ENCODE measurements at regions not wholly inside any gene's neighbourhood (a gene's known extent, or its start where the extent isn't known, plus 50 kb on each side); places are given as distances from the start of the nearest gene placed in this dataset.
A peak's percentile ranks its signal among the peaks of the same experiment; 100 is the strongest.

GRCh38 chr6:126091466-126091865 lies 105.1 kb downstream of the TRMT11 start:
- TF ChIP-seq, protein P1, sequence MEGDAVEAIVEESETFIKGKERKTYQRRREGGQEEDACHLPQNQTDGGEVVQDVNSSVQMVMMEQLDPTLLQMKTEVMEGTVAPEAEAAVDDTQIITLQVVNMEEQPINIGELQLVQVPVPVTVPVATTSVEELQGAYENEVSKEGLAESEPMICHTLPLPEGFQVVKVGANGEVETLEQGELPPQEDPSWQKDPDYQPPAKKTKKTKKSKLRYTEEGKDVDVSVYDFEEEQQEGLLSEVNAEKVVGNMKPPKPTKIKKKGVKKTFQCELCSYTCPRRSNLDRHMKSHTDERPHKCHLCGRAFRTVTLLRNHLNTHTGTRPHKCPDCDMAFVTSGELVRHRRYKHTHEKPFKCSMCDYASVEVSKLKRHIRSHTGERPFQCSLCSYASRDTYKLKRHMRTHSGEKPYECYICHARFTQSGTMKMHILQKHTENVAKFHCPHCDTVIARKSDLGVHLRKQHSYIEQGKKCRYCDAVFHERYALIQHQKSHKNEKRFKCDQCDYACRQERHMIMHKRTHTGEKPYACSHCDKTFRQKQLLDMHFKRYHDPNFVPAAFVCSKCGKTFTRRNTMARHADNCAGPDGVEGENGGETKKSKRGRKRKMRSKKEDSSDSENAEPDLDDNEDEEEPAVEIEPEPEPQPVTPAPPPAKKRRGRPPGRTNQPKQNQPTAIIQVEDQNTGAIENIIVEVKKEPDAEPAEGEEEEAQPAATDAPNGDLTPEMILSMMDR (IDR thresholded peaks at IDR 0.05; ENCODE audit: control insufficient read depth, extremely low read depth, insufficient read depth), result no peak
- DNase-seq (ENCODE audit: low read depth), result no peak
- H3K4me3 ChIP-seq (ENCODE audit: low read depth, low read length), result no peak overlapping the region

DNA sequence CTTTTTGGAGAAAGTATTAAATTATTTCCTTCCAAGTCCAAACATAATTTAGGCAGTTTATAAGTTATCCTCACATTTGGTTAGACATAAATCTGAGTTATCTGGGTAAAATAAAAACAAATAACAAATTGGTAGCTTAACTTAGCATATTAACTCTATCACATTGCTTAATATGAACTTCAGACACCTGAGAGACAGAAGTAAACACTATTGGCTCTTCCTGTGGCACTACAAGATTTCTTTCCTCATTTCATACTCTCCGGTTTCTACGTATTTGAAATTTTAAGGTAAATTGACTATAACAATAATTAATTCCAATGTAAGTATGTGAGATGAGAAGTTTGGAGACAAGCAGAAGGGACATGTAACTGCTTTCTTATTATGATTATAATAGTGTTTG lies 106.8 kb downstream of the TRMT11 start:
- H3K4me3 ChIP-seq (ENCODE audit: low read depth, low read length), result no peak overlapping the region
- TF ChIP-seq, protein P1 (IDR thresholded peaks at IDR 0.05; ENCODE audit: control insufficient read depth, extremely low read depth, insufficient read depth), result no peak
- no peak for DNase-seq (ENCODE audit: low read depth)

DNA sequence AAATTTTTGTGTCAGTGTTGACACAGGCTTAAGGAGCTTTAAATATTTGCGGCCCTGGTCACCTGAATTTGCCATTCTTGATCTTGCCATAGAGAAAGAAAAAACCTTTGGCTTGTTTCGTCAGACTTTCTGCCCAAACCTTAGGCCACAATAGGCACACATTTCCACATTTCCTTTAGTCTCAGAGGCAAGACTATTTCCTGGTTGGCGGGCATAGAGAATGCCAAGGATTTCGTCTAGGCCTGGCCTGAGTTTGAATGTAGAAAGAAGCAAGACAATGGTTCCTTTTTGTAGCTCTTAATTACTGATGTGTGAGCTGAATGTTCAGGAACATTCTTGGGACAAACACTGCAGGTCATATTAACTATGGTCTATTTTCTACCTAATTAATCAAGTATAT lies 108.1 kb downstream of the TRMT11 start:
- no peak overlapping the region for H3K4me3 ChIP-seq (ENCODE audit: low read depth, low read length)
- DNase-seq (ENCODE audit: low read depth), result no peak
- TF ChIP-seq, protein P1 (IDR thresholded peaks at IDR 0.05; ENCODE audit: control insufficient read depth, extremely low read depth, insufficient read depth), result no peak

DNA sequence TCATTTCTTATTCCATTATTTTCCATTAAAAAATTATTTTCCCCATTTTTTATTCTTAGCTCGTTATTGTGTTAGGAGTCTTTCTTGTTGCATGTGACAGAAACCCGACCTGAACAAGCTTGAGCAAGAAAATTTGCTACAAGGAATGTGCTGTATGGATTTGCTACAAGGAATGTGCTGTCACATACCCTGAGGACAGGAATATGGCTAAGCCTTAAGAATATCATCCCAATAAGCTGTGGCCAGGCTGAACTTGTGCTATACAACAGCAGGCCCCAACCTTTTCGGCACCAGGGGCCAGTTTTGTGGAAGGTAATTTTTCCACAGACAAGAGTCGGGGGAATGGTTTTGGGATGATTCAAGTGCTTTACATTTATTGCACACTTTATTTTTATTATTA lies 114.0 kb downstream of the TRMT11 start:
- TF ChIP-seq, protein P1 (IDR thresholded peaks at IDR 0.05; ENCODE audit: control insufficient read depth, extremely low read depth, insufficient read depth), result no peak
- DNase-seq (ENCODE audit: low read depth), result no peak
- no peak overlapping the region for H3K4me3 ChIP-seq (ENCODE audit: low read depth, low read length)

DNA sequence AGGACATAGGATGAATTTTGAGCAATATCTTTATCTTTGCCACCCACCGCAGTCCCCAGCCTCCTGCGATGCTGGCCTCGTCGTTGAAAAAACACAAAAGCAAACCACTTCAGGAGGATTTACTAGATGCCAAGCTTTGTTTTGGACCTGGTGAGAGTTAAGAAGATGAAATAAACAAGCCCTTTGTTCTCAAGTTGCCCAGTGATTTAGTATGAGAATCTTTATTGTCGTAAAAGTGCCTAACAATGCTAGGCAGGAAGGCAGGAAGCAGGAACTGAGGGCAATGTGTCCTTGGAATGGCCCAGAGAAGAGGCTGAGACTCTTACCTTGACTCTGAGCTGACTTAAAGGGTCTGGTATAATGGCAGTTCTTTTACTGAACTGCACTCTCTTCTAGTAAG lies 116.0 kb downstream of the TRMT11 start:
- TF ChIP-seq, protein P1 (IDR thresholded peaks at IDR 0.05; ENCODE audit: control insufficient read depth, extremely low read depth, insufficient read depth), result no peak
- H3K4me3 ChIP-seq (ENCODE audit: low read depth, low read length), result no peak overlapping the region
- DNase-seq (ENCODE audit: low read depth), result no peak

DNA sequence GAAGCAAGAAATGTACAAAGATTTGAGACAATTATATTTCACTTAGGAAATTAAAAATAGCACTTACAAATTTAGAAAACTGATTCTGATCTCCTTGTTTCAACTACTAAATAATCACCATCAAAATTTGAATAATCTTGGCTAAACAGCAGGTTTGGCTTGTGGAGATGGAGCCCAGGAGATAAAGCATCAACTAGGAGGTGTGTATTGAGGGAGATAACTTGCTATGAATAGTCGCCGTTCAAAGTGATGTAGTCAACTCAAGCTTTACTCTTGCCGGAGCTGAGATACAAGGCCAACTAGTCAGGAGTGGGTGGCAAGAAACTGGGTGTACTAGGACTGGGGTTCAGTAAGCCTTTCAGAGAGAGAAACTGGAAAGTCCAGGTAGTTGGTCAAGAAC lies 117.7 kb downstream of the TRMT11 start:
- no peak for DNase-seq (ENCODE audit: low read depth)
- no peak overlapping the region for H3K4me3 ChIP-seq (ENCODE audit: low read depth, low read length)
- TF ChIP-seq, protein P1 (IDR thresholded peaks at IDR 0.05; ENCODE audit: control insufficient read depth, extremely low read depth, insufficient read depth), result no peak

DNA sequence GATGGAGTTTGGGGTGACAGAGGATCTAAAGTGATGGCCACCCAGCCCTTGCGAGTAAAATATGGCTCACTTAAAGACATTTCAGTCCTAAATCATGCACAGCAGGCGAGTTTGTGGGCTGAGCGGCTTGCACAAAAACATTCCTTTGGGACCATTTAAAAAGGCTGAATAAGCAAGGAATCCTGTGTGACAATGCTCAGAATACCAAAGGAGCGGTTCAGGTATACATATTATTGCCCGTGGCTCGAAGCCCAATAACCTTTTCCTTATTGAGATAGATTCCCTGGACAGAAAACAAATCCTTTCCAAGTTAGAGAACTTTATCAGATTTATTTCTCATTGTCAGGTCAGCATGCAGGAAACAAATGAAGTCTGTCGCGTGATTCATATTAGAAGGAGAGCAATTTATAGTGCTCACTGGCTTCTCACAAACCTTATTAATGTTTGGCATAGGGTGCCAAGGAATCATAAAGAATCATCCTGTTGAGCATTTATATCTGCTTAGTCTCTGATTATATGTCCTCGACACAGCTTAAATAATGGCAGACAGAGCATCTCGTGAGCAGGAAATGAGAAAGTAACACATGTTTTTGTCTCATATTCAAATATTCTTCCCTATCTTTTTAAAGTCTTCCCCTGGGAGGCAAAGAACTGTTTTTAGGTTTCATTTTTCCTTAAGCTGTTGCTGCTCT lies 121.3 kb downstream of the TRMT11 start:
- H3K4me3 ChIP-seq (ENCODE audit: low read depth, low read length), result no peak overlapping the region
- TF ChIP-seq, protein P1 (IDR thresholded peaks at IDR 0.05; ENCODE audit: control insufficient read depth, extremely low read depth, insufficient read depth), result no peak
- peak; percentile 57 for DNase-seq (ENCODE audit: low read depth)
